ENCODE measurements at regions not wholly inside any gene's neighbourhood (a gene's known extent, or its start where the extent isn't known, plus 50 kb on each side); places are given as distances from the start of the nearest gene placed in this dataset.

GRCh38 chr2:142714600-142714999 is 162.9 kb upstream of the KYNU start:
- TF ChIP-seq CTBP1 (IDR thresholded peaks at IDR 0.05; ENCODE audit: borderline replicate concordance) (no peak), NFRKB (IDR thresholded peaks at IDR 0.05) (no peak), FOXM1 (IDR thresholded peaks at IDR 0.05; ENCODE audit: borderline replicate concordance) (no peak), ZNF384 (IDR thresholded peaks at IDR 0.05) (no peak), ARNT (IDR thresholded peaks at IDR 0.05) (no peak), BHLHE40 (IDR thresholded peaks at IDR 0.05; ENCODE audit: borderline replicate concordance) (no peak), FOXA1 (IDR thresholded peaks at IDR 0.05) (no peak)
